ENCODE measurements at regions not wholly inside any gene's neighbourhood (a gene's known extent, or its start where the extent isn't known, plus 50 kb on each side); places are given as distances from the start of the nearest gene placed in this dataset.

- TF ChIP-seq POLR2A (IDR thresholded peaks at IDR 0.05) (no peak), CTCF (IDR thresholded peaks at IDR 0.05) (no peak)
- intact Hi-C loops (cut with DNase I), result no loop called here
- DNase-seq, result no peak
- Histone ChIP-seq H3K27ac (no peak overlapping the region), H3K4me1 (peaks cover 0 to 22% (median 4%) of the 10 kb centered on the region in 3 donors), H3K9me3 (no peaks in the 10 kb centered on the region), H3K4me3 (no peak overlapping the region), H3K27me3 (no peaks in the 10 kb centered on the region), H3K36me3 (no peaks in the 10 kb centered on the region)
- 72 to 83% methylated on average over 6 of the region's 6 CpGs for WGBS, 2 donors
These were observed 130.0 kb upstream of the RND3 start for GRCh38 chr2:150617351-150617978.

GRCh38 chr2:150612957-150613710 lies 125.7 kb upstream of the RND3 start:
- no peak overlapping the region for H3K27ac ChIP-seq
- H3K4me1 ChIP-seq, result peaks cover 0 to 9% (median 0%) of the 10 kb centered on the region in 3 donors
- intact Hi-C loops (cut with DNase I), result no loop called here
- H3K27me3 ChIP-seq, result no peaks in the 10 kb centered on the region
- no peaks in the 10 kb centered on the region for H3K36me3 ChIP-seq
- 37 to 42% methylated on average over 7 of the region's 7 CpGs for WGBS, 2 donors
- no peak for TF ChIP-seq CTCF (IDR thresholded peaks at IDR 0.05)
- TF ChIP-seq POLR2A (IDR thresholded peaks at IDR 0.05), result no peak
- DNase-seq, result no peak
- H3K9me3 ChIP-seq, result no peaks in the 10 kb centered on the region
- H3K4me3 ChIP-seq, result no peak overlapping the region

DNA sequence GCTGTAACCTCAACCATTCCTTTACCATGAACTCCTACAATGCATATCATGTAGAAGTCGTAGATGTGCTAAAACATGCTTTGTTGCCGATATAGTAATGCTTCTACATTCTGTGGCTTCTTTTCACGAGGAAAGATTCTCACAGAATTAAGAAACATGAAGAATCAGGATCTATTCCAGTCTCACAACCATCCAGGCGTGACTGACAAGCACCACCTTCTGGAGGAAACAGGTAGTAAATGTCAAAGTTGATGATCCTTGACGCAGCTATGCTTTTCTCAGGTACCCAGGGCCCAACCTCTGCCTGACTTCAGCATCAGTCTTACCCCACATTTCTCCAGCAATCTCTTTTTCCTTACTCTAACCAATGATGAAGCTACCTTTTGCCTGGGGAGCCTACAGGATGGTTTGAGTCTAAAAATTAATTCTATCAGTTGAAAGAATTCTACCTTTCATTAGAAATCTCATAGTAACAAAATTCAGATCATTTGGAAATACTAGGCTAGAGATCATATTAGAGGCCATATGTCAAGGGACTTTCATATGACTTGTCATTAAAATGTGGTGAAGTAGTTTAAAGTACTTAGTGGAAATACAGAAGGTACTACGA lies 123.3 kb upstream of the RND3 start:
- no peak for DNase-seq
- intact Hi-C loops (cut with DNase I), result no loop called here
- Histone ChIP-seq H3K4me3 (no peak overlapping the region), H3K27me3 (no peaks in the 10 kb centered on the region), H3K4me1 (peaks cover 0 to 9% (median 0%) of the 10 kb centered on the region in 3 donors), H3K27ac (no peak overlapping the region), H3K9me3 (no peaks in the 10 kb centered on the region), H3K36me3 (no peaks in the 10 kb centered on the region)
- TF ChIP-seq POLR2A (IDR thresholded peaks at IDR 0.05) (no peak), CTCF (IDR thresholded peaks at IDR 0.05) (peak in 5 of 6 experiments; percentile 39 to 71 (median 58))
- WGBS, 2 donors, result 43 to 53% methylated on average over 6 of the region's 6 CpGs

DNA sequence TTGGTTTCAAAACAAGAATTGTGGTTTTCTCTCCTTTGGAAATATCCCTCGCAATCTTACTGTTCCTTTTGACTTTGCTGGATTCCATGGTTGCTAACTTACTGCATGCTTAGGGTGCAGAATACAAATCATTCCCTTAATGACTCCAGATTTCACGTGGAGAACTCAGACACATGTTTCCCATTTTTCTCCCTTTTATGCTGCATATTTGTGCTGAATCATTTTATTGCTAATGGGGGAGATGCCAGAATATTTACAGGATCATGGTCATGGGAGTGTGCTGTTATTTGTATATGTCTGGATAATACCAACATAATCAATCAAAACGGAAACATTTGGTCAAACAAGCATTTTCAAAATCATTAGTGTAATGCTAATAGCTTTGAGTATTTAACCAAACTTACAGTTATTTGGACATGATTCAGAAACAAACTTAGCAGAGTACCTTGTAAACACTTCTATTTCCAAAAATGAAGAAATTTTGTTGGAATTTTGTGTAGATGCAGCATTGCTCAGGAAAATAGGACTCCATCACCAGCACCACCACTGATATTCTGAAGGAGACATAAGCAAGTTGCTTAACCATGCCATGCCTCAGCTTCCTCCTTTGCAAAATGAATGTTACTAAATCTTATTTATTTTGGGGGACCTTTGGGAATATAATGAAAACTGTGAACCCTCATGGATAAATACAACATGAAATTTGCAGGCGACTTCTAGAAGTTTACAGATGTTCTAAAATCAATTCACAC lies 122.5 kb upstream of the RND3 start:
- H3K4me1 ChIP-seq, result peaks cover 0 to 9% (median 0%) of the 10 kb centered on the region in 3 donors
- WGBS, 2 donors, result 53 to 66% methylated on average over 4 of the region's 4 CpGs
- intact Hi-C loops (cut with DNase I), result no loop called here
- no peaks in the 10 kb centered on the region for H3K9me3 ChIP-seq
- no peak overlapping the region for H3K4me3 ChIP-seq
- no peak overlapping the region for H3K27ac ChIP-seq
- no peaks in the 10 kb centered on the region for H3K36me3 ChIP-seq
- no peaks in the 10 kb centered on the region for H3K27me3 ChIP-seq
- TF ChIP-seq POLR2A (IDR thresholded peaks at IDR 0.05) (no peak), CTCF (IDR thresholded peaks at IDR 0.05) (no peak)
- DNase-seq, result no peak

All from esophagus squamous epithelium (tissue), 5 donors.